ENCODE measurements at regions not wholly inside any gene's neighbourhood (a gene's known extent, or its start where the extent isn't known, plus 50 kb on each side); places are given as distances from the start of the nearest gene placed in this dataset.

DNA sequence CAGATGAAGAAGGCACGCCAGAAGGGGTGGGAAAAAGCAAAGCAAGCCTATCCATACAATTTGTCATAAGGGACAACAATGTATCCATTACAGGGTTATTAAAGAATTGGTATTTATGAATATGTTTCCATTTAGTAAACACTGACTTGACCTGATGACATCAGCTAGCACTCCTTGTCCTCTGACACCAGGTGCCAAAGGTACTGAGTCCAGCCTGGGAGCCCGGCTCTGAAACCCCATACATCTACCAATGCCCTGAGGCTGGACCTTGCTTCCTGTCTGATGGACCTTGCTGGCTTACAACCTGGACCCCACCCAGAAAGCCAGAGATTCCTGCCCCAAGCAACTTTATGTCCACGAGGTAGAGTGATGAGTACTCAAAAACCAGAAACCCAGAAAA lies 263.0 kb upstream of the ATP11B start:
- DNase-seq = no peak

DNA sequence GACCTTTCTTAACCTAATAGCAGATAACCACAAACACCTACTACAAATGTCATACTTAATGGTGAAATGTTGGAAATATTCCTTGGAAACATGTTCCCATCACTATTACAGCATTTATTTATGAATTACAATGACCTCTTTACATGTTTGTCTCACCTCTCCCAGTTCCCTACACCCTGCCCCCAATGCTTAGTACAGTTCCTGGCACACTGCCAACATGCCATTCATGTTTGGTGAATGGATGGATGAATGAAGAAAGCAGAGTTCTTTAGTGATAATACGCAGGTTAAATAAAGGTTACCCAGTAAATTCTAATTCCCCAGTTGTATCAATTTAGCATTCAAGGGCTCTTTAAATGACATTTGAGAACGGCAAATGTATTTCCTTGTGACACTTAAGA lies 259.9 kb upstream of the ATP11B start:
- DNase-seq = no peak

DNA sequence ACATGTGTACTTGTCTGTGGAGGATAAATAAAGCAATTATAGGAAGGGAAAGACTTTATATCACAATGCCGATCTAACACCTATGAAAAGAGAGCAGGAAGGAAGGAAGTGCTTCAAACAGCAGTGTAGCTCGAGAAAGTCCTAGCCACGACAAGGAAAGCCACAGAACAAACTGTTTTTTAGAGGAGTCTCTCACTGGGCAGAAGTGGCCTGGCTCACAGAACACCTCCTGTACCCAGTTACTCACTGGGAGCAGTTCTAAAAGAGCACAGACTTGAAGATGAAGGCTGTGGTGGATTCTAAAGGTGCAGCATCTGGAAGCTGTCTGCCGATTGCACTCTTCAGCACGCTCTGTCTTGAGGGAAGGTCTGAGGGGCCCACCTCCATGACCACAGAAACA lies 248.8 kb upstream of the ATP11B start:
- no peak for DNase-seq

DNA sequence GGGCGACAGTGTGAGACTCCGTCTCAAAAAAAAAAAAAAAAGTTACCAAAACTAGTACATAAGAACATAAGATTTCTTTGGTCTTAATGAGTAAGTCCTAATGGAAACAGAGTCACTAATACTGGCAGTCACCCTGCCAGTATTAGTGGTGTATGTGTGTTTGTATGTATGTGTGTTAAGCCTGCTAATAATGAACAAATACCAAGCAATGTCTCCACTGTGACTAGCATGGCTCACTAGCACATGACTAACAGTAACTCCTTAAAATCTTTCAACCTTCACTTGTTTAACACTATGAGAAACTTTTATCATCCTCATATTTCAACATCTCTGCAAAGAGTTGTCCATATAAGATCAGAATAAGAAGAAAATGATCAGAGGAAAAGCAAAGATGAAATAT lies 231.0 kb upstream of the ATP11B start:
- no peak for DNase-seq

DNA sequence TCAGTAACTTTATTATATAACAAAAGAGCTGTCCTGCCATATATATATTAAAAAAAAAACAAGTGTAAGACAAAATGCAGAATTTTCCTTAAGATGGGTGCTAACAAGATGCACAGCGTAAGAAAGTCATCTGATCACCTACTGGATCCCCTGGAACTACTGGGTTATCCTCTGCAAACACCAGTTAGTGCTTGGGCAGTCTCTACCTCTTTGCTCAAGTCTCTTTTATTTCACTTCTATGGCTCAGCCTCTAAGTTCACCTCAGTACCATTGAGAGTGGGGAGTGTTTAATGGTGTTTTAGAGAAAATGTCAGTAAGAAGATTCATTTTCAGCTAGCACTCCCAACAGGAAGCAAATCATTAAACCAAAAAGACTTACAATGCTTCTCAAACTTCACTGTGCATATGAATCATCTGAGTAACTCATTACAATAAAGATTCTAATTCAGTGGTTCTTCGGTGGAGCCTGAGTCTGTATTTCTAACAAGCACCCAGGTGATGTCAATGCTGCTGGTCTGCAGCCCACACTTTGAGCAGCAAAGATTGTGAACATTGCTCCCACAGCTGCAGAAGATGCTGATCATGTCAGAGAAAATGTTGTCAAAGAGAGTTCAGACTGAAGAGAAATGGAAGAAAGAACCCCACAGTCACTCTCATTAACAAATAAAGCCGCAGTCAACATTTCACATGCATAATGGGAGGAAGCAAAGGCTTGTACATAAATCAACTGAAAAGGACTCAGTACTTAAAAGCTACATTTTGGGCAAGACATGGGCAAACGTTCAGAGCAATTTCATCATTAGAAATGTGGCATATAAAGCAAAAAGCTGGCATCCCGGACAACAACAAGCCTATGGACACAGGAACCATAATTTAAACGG lies 227.1 kb upstream of the ATP11B start:
- DNase-seq = no peak

DNA sequence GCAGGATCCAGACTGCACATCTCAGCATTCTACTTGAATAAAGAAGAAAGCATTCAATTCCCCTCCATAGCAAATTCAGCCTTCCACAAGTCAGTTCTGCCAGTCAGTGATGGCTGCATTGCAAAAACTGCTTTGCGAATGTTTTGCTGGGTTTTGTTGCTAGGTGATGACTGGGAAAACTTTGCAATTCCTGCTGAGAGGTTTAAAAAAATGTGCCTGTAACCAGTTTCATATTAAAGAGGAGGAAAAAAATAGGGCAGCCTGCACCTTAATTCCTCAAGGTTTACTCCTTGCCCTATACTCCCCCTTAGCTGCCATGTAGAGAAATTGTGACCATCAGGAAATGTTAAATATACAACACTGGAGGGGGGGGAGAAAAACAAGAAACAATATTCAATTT lies 225.6 kb upstream of the ATP11B start:
- no peak for DNase-seq

DNA sequence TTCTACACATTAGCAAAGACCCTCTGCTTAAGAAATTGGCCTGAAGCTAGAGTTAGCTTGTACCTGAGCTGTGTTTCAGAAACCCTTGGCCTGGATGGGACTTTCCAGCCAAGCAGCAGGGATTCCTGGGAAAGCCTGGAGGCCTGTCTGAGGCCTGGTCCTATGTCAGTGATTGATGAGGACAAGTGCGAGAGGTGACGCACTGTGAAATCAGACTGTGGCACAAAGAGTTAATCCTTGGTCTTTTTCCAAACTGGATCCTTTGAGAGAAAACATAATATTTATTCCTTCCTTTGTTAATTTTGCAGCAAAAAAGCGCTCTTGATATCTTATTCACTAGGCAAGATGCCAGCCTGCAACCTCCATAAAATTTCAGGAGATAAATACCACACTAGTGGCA lies 225.0 kb upstream of the ATP11B start:
- DNase-seq = no peak

DNA sequence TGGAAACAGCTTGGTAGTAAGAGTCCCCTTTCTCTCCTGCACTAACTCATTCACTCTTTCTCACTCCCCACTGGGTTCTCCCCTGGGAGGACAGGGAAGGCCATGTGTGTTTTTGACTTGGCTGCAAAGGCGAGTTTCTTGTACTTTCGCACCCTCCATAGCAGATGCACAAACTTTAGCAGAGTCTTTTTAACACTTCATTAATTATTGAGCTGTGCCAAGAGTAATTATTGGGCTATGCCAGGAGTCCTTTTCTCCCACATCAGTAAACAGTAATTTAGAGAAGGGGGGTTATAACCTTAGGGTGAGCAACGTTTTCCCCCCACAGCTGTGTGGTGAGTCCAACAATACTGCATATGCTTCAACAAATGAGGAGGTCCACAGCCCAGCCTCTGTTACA lies 224.4 kb upstream of the ATP11B start:
- DNase-seq = no peak

DNA sequence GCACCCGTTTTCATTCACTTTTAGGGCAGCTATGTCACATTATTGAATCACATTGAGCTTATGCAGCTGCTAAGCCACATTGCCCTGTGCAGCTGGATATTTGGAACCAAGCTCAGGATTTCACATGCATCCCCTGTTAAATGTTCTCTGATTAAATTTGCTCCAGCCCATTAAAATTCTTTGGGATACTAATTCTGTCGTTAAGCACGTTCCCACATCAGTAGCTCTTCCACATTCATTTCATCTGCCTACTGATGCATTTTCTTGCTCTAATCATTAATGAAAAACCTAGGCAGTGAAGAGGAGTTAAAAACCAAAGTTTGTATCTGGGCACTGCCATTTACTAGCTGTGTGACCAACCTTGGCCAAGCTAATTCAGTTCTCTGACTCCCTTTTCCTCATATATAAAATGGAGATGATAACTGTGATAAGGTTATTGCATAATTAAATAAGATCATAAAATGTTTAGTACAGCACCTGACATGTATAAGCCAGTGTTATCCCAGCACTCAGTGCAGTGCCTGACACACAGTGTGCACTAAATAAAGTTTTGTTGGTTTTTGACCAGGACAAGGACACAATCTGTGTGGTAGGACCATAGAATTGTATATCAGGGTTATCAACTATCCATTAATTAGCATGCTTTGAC lies 222.2 kb upstream of the ATP11B start:
- DNase-seq = no peak

DNA sequence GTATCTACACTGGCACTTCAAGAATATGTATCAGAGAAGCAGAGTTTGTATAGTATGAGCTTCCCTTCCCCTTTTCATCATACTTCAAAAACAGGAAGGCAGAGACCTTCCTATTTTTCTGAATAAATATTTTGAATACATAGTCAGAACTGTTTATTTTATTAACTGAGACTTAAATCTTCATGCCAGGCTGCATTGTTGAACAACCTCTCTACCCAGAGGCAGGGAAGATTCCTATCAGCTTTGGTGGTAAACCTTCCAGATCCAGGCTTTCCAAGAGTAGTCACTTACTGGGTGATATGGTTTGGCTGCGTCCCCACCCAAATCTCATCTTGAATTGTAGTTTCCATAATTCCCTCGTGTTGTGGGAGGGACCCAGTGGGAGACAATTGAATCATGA lies 217.4 kb upstream of the ATP11B start:
- no peak for DNase-seq

DNA sequence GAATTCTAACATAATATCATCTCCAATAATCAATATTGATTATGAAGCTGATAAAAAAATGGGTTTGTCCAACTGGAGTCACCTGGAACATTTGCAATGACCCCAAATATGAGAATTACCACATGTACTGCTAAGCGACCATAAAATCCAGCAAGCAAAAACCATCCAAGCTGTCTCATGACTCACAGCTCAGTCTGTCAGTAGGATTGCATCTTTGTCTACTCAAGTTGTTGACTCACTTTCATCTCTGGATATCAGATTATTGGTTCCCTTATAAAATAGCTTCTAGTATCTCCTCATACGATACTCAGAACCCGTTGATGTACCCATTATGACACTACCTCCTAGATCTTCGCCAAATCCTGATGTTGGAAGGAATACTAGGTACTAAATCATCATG lies 209.8 kb upstream of the ATP11B start:
- no peak for DNase-seq

DNA sequence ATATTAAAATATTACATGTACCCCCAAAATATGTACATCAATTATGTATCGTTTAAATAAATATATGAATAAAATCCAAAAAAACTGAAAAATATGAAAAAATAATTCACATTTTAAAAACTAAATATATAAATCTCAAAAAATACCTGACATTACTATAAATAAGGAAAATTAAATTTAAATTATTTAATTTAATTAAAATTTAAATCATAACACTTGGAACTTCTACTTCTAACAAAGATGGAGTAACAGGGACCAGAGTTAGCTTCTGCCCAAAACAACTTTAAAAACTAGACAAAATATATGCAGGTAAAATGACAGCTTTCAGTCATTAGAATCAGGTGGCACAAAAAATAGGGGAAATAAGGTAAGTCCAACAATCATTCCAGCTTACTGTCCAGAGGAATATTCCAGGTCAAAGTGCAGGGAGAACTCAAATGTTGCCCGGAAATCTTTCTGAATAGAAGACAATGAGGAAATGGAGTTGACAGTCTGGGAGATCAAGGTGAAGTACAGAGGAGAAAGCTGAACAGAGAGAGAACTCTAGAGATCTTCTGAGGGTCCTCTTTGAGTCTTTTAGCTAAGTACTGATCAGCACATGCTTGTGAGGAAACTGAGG lies 207.7 kb upstream of the ATP11B start:
- DNase-seq = no peak

DNA sequence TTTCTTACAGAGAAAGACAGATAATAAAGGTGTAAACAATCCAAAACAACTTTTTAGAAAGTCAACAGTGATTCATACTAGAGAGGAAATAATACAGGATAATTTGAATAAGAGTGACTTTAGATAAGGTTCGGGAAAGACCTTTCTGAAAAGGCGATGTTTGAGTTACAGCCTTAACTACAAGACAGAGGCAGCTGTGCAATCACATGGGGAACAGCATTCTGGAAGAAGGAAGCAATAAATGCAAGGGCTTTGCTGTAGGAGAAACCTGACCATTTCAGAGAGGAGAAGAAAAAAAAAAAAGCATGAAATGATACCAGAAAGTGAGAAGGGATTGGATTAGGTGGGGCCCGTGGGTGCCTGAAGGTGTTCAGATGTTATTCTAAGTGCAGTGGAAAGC lies 200.6 kb upstream of the ATP11B start:
- no peak for DNase-seq

DNA sequence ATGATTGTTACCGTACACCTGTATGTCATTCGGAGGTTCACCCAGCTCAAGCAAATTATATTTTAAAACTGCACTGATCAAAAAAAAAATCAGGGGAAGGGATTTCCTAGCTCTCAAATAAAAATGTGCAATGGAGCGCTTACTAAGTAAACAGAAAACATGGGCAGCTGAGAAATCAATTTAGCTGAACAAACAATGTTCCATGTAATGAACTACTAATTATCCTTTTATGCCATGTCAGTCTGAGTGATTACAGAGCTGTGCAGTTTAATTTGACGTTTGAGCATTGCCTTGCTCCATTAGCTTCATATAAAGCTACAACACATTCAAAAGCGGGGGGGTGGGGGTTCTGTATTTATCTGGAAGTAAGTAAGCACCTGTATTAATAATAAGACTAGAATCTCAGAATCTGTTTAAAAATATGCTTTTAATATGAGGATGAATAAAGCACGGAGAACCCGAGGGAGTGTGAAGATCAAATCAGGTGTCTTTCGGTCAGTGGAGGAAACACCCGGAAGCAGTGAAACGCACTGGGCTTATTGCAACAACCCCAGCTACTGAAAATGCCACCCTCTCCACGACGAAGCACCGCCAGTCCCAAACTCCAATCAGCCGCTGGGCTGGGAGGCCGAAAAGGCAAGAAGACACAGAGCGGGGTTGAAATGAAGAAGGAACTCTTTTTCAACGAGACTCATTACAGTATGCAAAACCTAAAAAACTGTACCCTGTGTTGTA lies 196.5 kb upstream of the ATP11B start:
- no peak for DNase-seq

DNA sequence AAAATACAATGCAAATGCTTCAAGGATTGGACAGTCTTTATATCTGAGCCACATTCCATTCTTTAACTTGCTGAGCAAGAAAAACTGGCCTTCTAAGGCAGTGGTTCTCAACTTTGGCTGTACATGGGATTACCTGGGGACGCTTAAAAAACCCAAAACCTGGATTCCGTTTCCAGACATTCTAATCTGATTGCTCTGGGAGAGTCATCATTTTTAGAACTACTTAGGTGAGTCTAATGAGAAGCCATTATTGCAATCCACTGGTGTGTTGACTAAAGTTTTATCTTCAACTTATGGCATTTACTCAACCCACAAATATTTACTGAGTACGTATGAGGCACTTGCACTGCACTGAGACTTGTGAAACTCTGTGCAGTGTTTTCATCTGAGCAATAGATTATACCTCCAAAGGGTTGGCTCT lies 195.7 kb upstream of the ATP11B start:
- DNase-seq = no peak

DNA sequence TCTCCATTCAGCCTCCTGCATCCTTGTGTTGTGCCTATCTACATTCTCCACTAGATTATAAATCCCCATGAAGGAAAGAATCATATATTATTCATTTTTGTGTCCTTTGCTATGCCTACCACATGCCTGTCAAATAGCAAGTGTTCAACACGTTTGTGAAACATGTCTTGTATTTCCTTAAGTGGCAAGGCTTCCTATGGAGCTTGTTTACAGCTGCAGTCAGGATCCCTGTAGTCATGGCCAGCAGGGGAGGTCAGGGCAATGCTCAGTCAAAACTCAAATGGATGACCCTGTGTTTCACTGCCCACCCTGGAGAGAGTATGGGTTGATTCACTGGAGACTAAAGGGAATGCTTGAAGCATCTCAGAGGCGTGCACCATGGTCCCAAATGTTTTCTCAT lies 191.7 kb upstream of the ATP11B start:
- no peak for DNase-seq

DNA sequence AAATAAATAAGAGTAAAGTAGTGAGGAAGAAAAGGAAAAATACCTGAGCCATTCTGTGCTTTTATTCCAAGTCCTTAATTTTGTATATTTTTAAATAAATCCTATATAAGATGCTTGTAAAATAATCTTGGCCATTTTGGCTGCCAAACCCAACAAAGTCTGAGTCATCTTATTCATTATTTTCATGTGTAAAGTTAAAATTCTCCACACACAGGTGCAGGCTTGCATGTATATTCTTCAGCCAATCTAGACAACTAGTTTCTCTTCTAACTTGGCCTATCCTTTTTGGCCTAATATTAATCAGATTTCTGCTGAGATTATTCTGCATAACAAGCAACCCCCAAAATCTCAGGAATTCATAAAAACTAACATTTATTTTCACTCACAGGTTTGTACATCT lies 189.8 kb upstream of the ATP11B start:
- DNase-seq = no peak

DNA sequence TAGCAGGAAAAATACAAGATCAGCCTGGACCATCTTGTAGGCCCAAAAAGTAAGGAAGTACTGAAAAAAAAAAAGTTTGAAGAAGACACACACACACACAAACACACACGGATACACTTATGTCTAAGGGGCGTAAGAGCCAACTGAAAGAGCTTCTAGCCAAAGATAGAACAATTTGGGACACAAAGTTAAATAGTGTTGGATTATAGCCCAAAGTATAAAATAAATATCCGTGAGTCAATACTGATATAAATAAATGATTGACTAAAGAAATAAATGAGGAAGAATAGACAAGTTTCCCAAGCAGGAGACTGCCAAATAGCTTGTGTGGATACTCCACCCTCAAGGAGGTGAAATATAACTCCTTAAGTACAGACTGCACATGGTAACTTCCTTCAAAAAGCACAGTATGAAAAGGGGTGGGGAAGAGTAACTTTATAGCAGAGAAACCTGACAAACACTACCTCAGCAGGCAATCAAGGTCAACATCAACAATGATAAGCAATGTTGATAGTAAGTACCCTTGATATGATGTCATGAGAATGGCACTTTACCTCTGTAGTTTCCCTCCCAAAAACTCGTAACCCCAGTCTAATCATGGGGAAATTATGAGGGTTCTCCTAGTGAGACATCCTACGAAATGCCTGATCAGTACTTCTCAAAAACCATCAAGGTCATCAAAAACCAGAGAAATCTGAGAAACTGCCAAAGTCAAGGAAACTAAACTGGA lies 187.3 kb upstream of the ATP11B start:
- no peak for DNase-seq

DNA sequence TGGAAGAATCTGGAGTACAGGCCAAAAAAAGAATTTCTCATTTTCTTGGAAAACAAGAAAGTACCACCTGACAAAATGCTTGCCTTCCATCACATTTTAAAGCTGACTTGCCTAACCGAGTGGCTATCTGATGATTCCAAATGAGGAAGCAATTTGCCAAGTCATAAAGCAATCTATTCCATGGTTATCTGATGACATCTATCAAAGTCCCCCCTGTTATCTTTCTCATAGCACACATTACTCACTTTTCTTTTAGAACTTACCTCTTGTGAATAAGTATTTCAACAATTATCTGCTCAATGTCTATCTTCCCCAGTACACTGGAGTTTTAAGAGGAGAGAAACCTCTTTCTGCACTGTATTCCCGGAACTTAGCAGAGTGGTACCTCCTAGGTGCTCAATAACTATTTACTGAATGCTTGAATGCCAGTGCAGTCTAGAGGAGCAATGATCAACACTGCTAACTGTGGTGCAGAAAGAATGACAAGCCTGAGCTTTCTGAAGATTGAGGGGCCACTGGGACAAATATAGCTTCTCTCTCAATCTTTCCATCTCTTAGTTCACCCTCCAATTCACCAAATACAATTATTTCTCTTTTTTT lies 186.3 kb upstream of the ATP11B start:
- no peak for DNase-seq

DNA sequence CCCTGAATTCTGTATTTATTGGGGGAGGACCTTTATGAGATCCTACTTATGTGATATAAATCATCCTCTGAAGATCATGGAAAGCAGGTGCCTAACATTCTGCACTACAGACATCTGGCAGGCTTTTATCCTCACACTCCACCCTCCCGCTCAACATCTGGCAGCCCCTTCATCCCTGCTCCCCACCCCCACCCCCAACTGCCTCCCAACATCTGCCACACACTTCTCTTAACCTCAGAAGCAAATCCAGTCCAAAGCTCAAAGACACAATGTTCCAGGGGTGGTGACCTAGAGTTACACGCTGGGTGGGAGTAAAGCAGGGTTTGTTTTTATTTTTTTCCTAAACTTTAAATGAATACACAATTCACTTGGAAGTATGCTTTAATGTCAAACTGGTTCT lies 184.5 kb upstream of the ATP11B start:
- no peak for DNase-seq

DNA sequence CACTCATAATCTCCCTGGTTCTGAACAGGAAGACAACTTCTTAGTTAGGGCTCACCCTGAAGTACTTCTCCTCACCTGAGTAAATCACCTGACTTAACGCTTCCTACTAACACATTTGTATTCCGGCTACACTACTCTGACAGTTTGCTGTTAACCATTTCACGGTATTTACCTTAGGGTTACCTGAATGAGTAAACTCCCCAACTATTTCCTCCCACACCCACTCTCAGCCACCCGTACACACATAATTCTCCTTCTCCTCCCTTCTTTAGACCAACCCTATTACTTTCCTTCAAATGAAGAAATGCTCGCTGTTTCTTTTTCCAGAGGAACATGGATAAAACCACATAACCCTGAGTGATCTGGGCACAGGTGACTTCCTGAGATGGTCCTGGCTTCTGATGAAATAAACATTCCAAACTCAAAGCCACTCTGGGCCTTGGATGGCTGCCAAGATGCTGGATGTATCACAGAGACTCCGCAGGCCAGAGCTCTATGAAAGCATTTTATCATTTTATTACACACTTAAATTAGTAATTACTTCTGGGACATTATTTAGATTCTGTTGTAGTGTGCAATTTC lies 183.6 kb upstream of the ATP11B start:
- DNase-seq = no peak

DNA sequence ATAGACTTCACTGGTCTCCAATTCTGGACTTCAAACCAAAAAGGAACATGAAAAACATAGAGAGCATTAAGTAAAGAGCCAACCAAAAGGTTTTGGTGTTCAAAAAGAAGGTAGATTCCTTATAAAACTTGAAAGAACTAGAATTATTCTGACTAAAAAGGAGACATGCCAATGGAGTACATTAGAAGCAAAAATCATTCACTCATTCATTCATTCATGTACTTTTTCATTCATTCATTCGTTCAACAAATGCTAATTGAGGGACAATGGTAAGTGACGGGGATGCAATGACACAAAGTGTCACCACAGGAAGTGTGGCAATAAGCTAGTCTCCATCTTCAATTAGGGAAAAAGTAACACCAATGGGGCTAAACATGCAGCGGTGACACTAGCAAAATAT lies 181.0 kb upstream of the ATP11B start:
- DNase-seq = no peak
